GM10266 (cell line): ENCODE measurements at regions not wholly inside any gene's neighbourhood (a gene's known extent, or its start where the extent isn't known, plus 50 kb on each side); places are given as distances from the start of the nearest gene placed in this dataset.

Source experiments
- DNase-seq: peaks from one replicate; pipeline ENCODE4 v3.0.0; 2012; ENCODE audit errors: extremely low spot score
- TF ChIP-seq, protein P1 (sequence below): IDR thresholded peaks from 2 replicates; pipeline ENCODE4 v1.5.1; 2012; ENCODE audit warnings: mild to moderate bottlenecking, low read depth; ENCODE audit not compliant: control insufficient read depth, insufficient read depth; ENCODE audit errors: missing control alignments

DNA sequence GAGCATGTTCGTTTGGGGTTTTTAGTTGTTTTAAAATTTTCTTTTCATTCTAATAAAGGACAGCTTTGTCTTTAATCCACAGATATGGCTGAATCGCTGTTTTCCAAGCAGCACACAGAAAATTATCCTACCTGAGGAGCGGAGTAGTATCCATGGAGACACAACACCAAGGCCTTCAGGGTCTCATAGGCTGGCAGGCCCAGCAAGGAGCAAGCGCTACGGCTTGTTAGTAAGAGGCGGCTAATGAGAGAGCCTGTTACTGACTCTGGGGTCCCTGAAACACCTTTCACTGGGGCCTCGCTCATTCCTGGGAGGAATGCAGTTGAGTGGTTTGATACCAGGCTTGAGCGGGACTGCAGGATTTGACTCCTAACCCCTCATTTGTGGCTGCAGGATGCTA, 303.8 kb upstream of the CDH4 start:
- TF ChIP-seq, protein P1, sequence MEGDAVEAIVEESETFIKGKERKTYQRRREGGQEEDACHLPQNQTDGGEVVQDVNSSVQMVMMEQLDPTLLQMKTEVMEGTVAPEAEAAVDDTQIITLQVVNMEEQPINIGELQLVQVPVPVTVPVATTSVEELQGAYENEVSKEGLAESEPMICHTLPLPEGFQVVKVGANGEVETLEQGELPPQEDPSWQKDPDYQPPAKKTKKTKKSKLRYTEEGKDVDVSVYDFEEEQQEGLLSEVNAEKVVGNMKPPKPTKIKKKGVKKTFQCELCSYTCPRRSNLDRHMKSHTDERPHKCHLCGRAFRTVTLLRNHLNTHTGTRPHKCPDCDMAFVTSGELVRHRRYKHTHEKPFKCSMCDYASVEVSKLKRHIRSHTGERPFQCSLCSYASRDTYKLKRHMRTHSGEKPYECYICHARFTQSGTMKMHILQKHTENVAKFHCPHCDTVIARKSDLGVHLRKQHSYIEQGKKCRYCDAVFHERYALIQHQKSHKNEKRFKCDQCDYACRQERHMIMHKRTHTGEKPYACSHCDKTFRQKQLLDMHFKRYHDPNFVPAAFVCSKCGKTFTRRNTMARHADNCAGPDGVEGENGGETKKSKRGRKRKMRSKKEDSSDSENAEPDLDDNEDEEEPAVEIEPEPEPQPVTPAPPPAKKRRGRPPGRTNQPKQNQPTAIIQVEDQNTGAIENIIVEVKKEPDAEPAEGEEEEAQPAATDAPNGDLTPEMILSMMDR: no peak
- no peak for DNase-seq

DNA sequence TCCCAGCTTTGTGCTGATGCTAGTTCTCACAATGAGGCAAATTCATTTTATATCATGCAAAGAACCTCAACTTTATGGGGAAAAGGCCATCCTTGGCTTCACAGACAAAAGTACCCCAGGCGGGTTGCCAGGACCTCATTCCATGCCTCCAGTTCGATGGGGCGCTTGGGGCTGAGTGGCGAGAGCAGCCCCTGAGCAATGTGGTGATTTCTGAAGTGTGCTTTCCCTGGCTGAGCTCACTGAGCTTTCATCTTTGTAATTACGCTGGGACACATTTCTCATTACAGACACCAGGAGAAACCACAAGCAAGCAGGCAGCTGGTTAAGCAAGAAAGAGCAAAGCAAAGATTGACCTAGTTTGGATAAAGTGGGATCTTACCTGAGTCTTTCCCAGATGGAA, 301.5 kb upstream of the CDH4 start:
- TF ChIP-seq, protein P1: no peak
- DNase-seq: no peak

DNA sequence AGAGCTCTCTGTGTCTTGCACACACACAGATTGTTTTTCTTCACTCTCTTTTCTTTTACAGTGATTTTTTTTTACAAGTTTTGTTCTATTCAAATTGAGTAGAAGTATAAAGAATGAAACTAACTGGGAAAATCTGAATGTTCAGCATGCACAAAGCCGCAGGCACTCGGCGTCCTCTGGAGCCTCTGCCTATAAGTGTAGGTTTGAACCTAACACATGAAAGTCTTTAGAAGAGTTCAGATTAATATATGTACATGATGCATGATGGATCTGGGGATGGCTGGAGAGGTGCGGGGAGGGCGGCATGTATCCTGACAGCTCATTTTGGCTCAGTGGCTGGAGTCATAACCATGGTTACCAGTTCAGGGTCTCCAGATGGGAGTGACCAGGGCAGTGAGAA, 301.1 kb upstream of the CDH4 start:
- DNase-seq: no peak
- TF ChIP-seq, protein P1: no peak

DNA sequence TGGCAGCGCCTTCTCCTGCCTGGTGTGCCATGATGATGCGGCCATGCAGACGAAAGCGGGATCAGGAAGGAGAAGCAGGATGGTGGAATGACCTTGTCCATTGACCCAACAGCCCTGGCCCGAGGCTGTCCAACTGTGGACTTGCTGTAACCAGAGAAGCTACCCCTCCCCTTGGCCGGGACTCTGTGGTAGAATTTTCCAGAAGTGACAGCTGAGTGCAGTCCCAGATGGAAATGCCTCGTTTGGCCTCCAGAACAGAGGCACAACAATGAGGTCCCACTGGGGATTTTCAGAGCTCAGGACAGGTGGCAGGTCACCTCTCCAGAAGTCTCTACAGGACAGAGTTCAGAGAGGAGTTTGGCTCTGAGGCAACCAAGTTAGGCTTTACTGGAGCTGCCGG, 299.2 kb upstream of the CDH4 start:
- no peak for DNase-seq
- TF ChIP-seq, protein P1: no peak

DNA sequence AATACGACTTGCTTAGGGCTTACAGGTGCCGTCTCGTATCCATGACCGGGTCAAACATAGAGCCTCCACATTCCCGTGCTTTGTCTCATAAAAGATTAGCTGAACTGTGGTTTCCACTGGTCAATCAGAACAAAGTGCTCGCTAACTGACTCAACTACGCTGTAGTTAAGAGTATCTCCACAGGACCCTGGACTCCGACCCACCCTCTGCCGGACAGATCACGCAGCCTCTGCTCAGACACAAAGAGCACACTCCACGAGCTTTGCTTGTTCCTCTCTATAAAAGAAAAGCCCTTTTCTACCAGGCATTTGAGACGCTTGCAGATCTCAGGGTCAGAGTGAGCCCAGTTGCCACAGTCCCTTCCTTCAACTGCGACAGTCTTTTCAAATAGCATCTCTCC, 298.7 kb upstream of the CDH4 start:
- no peak for DNase-seq
- TF ChIP-seq, protein P1: no peak

DNA sequence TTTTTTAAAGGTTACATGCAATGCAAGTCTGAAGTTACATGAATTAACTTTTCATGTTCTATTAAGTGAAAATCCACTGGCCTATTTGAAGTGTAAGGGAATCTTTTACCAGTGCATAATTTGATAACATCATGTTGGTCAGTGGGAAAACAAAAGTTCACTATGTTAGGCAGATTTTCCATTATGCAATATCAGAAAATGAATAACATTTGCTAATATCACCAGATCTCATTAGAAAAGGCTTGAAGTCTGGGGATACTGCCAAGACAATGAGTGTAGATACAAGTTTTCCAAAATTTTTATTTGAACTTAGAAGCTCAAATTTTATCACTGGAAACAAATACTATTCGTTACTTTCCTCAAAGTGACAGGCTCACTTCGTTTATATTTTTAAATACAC, 296.4 kb upstream of the CDH4 start:
- TF ChIP-seq, protein P1: no peak
- DNase-seq: no peak

DNA sequence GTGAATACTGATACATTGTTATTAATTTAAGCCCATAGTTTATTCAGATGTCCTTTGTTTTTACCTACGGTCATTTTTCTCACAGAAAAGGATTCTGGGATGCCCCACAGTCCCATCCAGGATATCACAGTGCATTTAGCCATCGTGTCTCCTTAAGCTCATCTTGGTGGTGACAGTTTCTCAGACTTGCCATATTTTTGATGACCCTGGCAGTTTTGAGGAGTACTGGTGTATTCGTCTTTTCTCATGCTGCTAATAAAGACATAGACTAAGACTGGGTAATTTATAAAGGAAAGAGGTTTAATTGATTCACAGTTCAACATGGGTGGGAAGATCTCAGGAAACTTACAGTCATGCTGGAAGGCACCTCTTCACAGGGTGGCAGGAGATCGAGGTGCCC, 295.9 kb upstream of the CDH4 start:
- DNase-seq: no peak
- TF ChIP-seq, protein P1: no peak
